Left lung (tissue), 4 donors: ENCODE measurements at regions not wholly inside any gene's neighbourhood (a gene's known extent, or its start where the extent isn't known, plus 50 kb on each side); places are given as distances from the start of the nearest gene placed in this dataset.

Source experiments
- ATAC-seq: fragments of 200-7000 bp; cut with Tn5 transposase; one replicate; pipeline ENCODE4 v1.9.1; 2020; ENCODE audit warnings: moderate library complexity
- DNase-seq, 4 donors: peaks; one replicate each; pipeline ENCODE4 v3.0.0-alpha.2; 2013 to 2020
- H3K27ac ChIP-seq, 2 donors: fragments of 200-600 bp; sonication (generic) in 1 of 2; one replicate each; pipeline versions ENCODE4 v1.5.0 to v1.8.0; 2020 to 2021
- H3K27me3 ChIP-seq, 2 donors: fragments of 200-600 bp; sonication (generic) in 1 of 2; one replicate each; pipeline versions ENCODE4 v1.5.0 to v1.8.0; 2020 to 2021
- H3K36me3 ChIP-seq, 2 donors: fragments of 200-600 bp; sonication (generic) in 1 of 2; one replicate each; pipeline versions ENCODE4 v1.5.0 to v1.8.0; 2020 to 2021
- H3K4me1 ChIP-seq, 2 donors: fragments of 200-600 bp; one replicate each; pipeline ENCODE4 v1.8.0; 2021
- H3K4me3 ChIP-seq, 2 donors: fragments of 200-600 bp; sonication (generic) in 1 of 2; one replicate each; pipeline versions ENCODE4 v1.5.0 to v1.8.0; 2020 to 2021; ENCODE audit warnings: mild to moderate bottlenecking in 1 of 2
- H3K9me3 ChIP-seq, 2 donors: fragments of 200-600 bp; sonication (generic) in 1 of 2; one replicate each; pipeline versions ENCODE4 v1.5.0 to v1.8.0; 2020 to 2021
- CTCF ChIP-seq, 2 donors: fragments of 200-600 bp; sonication (generic) in 1 of 2; IDR thresholded peaks; one replicate each; pipeline versions ENCODE4 v1.5.0 to v1.8.0; 2021; ENCODE audit warnings: antibody characterized with exemption in 2 of 2
- intact Hi-C, 2 donors: fragments of 100-400 bp; cut with DNase I; formaldehyde crosslinking; loops; one replicate each; pipeline versions ENCODE4 v1.11.2 to v1.14.2; 2022
- donor health status: DM: no; HTN: yes; CAD: no.
- donor health status: DM: no; HTN: no; CAD: no.

- peaks cover 0 to 9% of the 10 kb centered on the region in 2 donors for H3K4me1 ChIP-seq
- intact Hi-C loops, result loop anchor here in 1 of 2 donors (5.0 kb wide), 1 partner anchor 537 kb away; no protein-coding TSS in a partner anchor
- H3K4me3 ChIP-seq, result no peak overlapping the region
- H3K27ac ChIP-seq, result no peak overlapping the region
- H3K36me3 ChIP-seq, result no peaks in the 10 kb centered on the region
- H3K27me3 ChIP-seq, result no peaks in the 10 kb centered on the region
- ATAC-seq (no peak), DNase-seq (no peak)
- no peaks in the 10 kb centered on the region for H3K9me3 ChIP-seq
- TF ChIP-seq CTCF (IDR thresholded peaks at IDR 0.05), result no peak
Observed at GRCh38 chr2:225120186-225120585, 77.9 kb upstream of the DOCK10 start.

- intact Hi-C loops, result no loop called here
- Histone ChIP-seq H3K4me1 (peaks cover 0 to 9% of the 10 kb centered on the region in 2 donors), H3K27me3 (no peaks in the 10 kb centered on the region), H3K4me3 (no peak overlapping the region), H3K9me3 (no peaks in the 10 kb centered on the region), H3K27ac (no peak overlapping the region), H3K36me3 (no peaks in the 10 kb centered on the region)
- no peak for TF ChIP-seq CTCF (IDR thresholded peaks at IDR 0.05)
- no peak for DNase-seq
- peak; percentile 83 for ATAC-seq
Observed at GRCh38 chr2:225117051-225117716, 74.9 kb upstream of the DOCK10 start.

- Histone ChIP-seq H3K4me3 (no peak overlapping the region), H3K4me1 (peaks cover 0 to 9% of the 10 kb centered on the region in 2 donors), H3K36me3 (no peaks in the 10 kb centered on the region), H3K27me3 (no peaks in the 10 kb centered on the region), H3K9me3 (no peaks in the 10 kb centered on the region), H3K27ac (no peak overlapping the region)
- intact Hi-C loops, result no loop called here
- no peak for TF ChIP-seq CTCF (IDR thresholded peaks at IDR 0.05)
- ATAC-seq (no peak), DNase-seq (no peak)
Observed at GRCh38 chr2:225114786-225115323, 72.6 kb upstream of the DOCK10 start.

- intact Hi-C loops, result no loop called here
- Histone ChIP-seq H3K4me1 (peaks cover 0 to 9% of the 10 kb centered on the region in 2 donors), H3K27me3 (no peaks in the 10 kb centered on the region), H3K4me3 (no peak overlapping the region), H3K27ac (no peak overlapping the region), H3K36me3 (no peaks in the 10 kb centered on the region), H3K9me3 (no peaks in the 10 kb centered on the region)
- DNase-seq, result no peak
- TF ChIP-seq CTCF (IDR thresholded peaks at IDR 0.05), result no peak
- ATAC-seq, result no peak
Observed at GRCh38 chr2:225113371-225114015, 71.2 kb upstream of the DOCK10 start.

- H3K36me3 ChIP-seq, result no peaks in the 10 kb centered on the region
- H3K4me1 ChIP-seq, result peaks cover 0 to 7% of the 10 kb centered on the region in 2 donors
- intact Hi-C loops, result no loop called here
- DNase-seq (peak in 1 of 4 donors; percentile 35), ATAC-seq (peak; percentile 54)
- no peaks in the 10 kb centered on the region for H3K27me3 ChIP-seq
- no peaks in the 10 kb centered on the region for H3K9me3 ChIP-seq
- TF ChIP-seq CTCF (IDR thresholded peaks at IDR 0.05), result no peak
- H3K27ac ChIP-seq, result no peak overlapping the region
- no peak overlapping the region for H3K4me3 ChIP-seq
Observed at GRCh38 chr2:225112362-225113126, 70.3 kb upstream of the DOCK10 start.
